ENCODE measurements at regions not wholly inside any gene's neighbourhood (a gene's known extent, or its start where the extent isn't known, plus 50 kb on each side); places are given as distances from the start of the nearest gene placed in this dataset.

- intact Hi-C loops (cut with DNase I): loop anchor here in 3 of 10 donors (5.0 to 10.0 kb wide), 2 partner anchors 63 to 166 kb away; partner anchors contain the start of gene HPCAL1 (in 1 of the 3)
- DNase-seq (peak in 1 of 5 donors; percentile 20), ATAC-seq (no peak)
- Histone ChIP-seq H3K9me3 (no peaks in the 10 kb centered on the region), H3K4me3 (no peak overlapping the region), H3K4me1 (peaks cover 0 to 36% (median 23%) of the 10 kb centered on the region in 12 donors), H3K27ac (peak overlapping the region in 1 of 12 donors; percentile 33), H3K36me3 (no peaks in the 10 kb centered on the region), H3K27me3 (no peaks in the 10 kb centered on the region)
- TF ChIP-seq CTCF (IDR thresholded peaks at IDR 0.05) (no peak), POLR2A (IDR thresholded peaks at IDR 0.05) (no peak)
- WGBS, 4 donors: 71 to 78% (median 74%) methylated on average over 9 to 13 of the region's 13 CpGs
Observed at GRCh38 chr2:10238991-10239485, 63.7 kb upstream of the HPCAL1 start.

GRCh38 chr2:10239561-10239967, 63.1 kb upstream of the HPCAL1 start:
- WGBS, 4 donors: 48 to 77% (median 57%) methylated on average over 14 of the region's 14 CpGs
- intact Hi-C loops (cut with DNase I): loop anchor here in 3 of 10 donors (5.0 to 10.0 kb wide), 2 partner anchors 63 to 165 kb away; partner anchors contain the start of gene HPCAL1 (in 1 of the 3)
- no peak overlapping the region for H3K27ac ChIP-seq
- peaks cover 0 to 32% (median 22%) of the 10 kb centered on the region in 12 donors for H3K4me1 ChIP-seq
- no peaks in the 10 kb centered on the region for H3K27me3 ChIP-seq
- peak in 1 of 5 donors; percentile 33 for DNase-seq
- H3K4me3 ChIP-seq: no peak overlapping the region
- ATAC-seq: peak in 1 of 4 donors; percentile 7
- TF ChIP-seq CTCF (IDR thresholded peaks at IDR 0.05): peak in 2 of 12 donors; percentile 15 to 24
- TF ChIP-seq POLR2A (IDR thresholded peaks at IDR 0.05): no peak
- H3K36me3 ChIP-seq: no peaks in the 10 kb centered on the region
- H3K9me3 ChIP-seq: no peaks in the 10 kb centered on the region

GRCh38 chr2:10240161-10240681, 62.5 kb upstream of the HPCAL1 start:
- Histone ChIP-seq H3K27ac (no peak overlapping the region), H3K4me3 (no peak overlapping the region), H3K27me3 (peaks cover 0 to 3% (median 0%) of the 10 kb centered on the region in 9 donors), H3K9me3 (no peaks in the 10 kb centered on the region), H3K36me3 (no peaks in the 10 kb centered on the region), H3K4me1 (peaks cover 0 to 26% (median 19%) of the 10 kb centered on the region in 12 donors)
- DNase-seq: peak in 1 of 5 donors; percentile 50
- no peak for TF ChIP-seq CTCF (IDR thresholded peaks at IDR 0.05)
- no peak for TF ChIP-seq POLR2A (IDR thresholded peaks at IDR 0.05)
- WGBS, 4 donors: 95 to 97% (median 96%) methylated on average over 18 of the region's 18 CpGs
- ATAC-seq: no peak
- intact Hi-C loops (cut with DNase I): no loop called here

- 88 to 96% (median 93%) methylated on average over 9 to 21 of the region's 21 CpGs for WGBS, 4 donors
Observed at GRCh38 chr2:10240911-10241610, 61.6 kb upstream of the HPCAL1 start.

More at GRCh38 chr2:10240911-10241610, 61.6 kb upstream of the HPCAL1 start:
- Histone ChIP-seq H3K9me3 (no peaks in the 10 kb centered on the region), H3K27me3 (peaks cover 0 to 3% (median 0%) of the 10 kb centered on the region in 9 donors), H3K4me3 (no peak overlapping the region), H3K4me1 (peaks cover 0 to 25% (median 19%) of the 10 kb centered on the region in 12 donors), H3K36me3 (no peaks in the 10 kb centered on the region), H3K27ac (no peak overlapping the region)
- ATAC-seq (no peak), DNase-seq (peak in 1 of 5 donors; percentile 35)
- TF ChIP-seq CTCF (IDR thresholded peaks at IDR 0.05) (no peak), POLR2A (IDR thresholded peaks at IDR 0.05) (no peak)
- intact Hi-C loops (cut with DNase I): no loop called here
